Gastroesophageal sphincter (tissue), 3 donors: ENCODE measurements at regions not wholly inside any gene's neighbourhood (a gene's known extent, or its start where the extent isn't known, plus 50 kb on each side); places are given as distances from the start of the nearest gene placed in this dataset.
"Not testable (repeated sequence)": the region's sequence is repeated elsewhere in the genome, so short reads cannot be mapped to it uniquely, and the experiment has no call there.

Experiments used
- CTCF ChIP-seq, 4 experiments: fragments of 200-600 bp in 2 of 4; fragments of 450-650 bp in 2 of 4; sonication (generic) in 1 of 4; IDR thresholded peaks; one replicate each; pipeline ENCODE4 v1.5.1; 2017 to 2019; ENCODE audit warnings: antibody characterized with exemption in 4 of 4, mild to moderate bottlenecking in 2 of 4, moderate library complexity in 2 of 4
- EP300 ChIP-seq: sonication (generic); formaldehyde crosslinking; IDR thresholded peaks from one replicate; pipeline ENCODE4 v1.6.1; 2017; ENCODE audit warnings: antibody characterized with exemption, mild to moderate bottlenecking
- POLR2A ChIP-seq, 2 donors: fragments of 450-650 bp; IDR thresholded peaks; one replicate each; pipeline ENCODE4 v1.6.1; 2017; ENCODE audit warnings: antibody characterized with exemption in 2 of 2, mild to moderate bottlenecking in 2 of 2, moderate library complexity in 1 of 2
- POLR2AphosphoS5 ChIP-seq: sonication (generic); formaldehyde crosslinking; IDR thresholded peaks from one replicate; pipeline ENCODE4 v1.6.1; 2017; ENCODE audit warnings: antibody characterized with exemption

GRCh38 chr9:75459311-75459710 is 371.0 kb downstream of the OSTF1 start:
- TF ChIP-seq CTCF (IDR thresholded peaks at IDR 0.05); EP300; POLR2AphosphoS5; POLR2A (IDR thresholded peaks at IDR 0.05): not testable (repeated sequence)
